ENCODE measurements at regions not wholly inside any gene's neighbourhood (a gene's known extent, or its start where the extent isn't known, plus 50 kb on each side); places are given as distances from the start of the nearest gene placed in this dataset.
"Not testable (repeated sequence)": the region's sequence is repeated elsewhere in the genome, so short reads cannot be mapped to it uniquely, and the experiment has no call there.

DNA sequence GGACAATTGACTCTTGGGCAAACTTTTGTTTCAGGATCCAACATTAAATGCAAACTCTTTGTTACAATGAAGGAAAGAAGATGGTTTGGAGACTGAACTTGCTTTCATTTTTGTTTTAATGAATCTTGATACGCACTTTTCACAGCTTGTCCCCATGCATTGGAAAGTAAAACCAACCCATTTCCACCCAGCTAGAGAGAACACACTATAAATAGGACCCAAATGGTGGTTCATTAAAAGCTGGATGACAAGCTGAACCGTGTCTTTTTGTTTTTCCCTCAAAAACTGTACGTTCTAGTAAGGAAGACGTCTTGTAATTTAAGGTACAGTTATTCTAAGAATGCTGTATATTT is 95.3 kb upstream of the EGFL6 start:
- DNase-seq: no peak

DNA sequence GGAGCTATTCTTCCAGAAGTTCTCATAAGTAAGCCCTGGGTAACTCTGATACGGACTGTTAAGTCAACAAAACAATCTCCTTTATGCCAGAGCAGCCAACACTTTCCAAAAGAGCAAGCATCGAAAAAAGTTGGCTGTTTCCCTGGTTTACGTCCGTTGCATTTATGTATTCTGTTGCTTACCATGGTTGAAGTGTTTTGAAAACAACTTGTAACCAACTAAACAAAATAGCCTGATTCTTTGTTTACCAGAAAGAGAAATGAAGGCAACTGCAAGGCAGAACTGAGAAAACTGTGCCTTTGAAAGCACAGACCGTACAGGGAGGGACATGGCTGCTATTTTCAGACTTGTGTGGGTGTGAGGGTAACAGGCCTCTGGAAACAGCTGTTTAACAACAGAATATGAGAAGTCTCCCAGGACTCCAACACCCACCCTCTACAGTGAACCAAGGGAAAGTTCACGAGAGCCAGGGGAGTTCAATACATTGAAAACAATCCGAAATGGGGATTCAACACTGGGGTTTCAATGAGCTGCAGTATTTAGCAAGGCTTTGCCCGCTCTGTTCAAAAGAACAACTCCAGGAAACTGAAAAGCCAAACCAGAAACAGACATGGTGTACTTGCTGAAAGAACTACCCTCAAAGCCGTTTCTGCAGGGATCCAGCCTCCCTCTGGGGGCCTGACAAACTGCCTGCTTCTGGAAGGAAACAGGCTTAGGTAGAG is 95.8 kb upstream of the EGFL6 start:
- DNase-seq: peak; percentile 25 to 28

DNA sequence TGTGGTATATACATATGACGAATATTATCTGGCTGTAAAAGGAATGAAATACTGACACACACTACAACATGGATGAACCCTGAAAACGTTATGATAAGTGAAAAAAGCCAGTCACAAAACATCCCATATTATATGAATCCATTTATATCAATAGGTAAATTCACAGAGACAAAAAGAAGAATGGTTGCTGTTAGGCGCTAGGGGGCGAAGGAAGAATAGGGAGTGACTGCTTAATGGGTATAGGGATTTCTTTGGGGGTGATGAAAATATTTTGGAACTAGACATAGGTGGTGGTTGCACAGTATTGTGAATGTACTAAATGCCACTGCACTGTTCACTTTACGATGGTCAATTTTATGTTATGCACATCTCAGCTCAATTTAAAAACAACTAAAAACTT is 96.4 kb upstream of the EGFL6 start:
- DNase-seq: no peak

DNA sequence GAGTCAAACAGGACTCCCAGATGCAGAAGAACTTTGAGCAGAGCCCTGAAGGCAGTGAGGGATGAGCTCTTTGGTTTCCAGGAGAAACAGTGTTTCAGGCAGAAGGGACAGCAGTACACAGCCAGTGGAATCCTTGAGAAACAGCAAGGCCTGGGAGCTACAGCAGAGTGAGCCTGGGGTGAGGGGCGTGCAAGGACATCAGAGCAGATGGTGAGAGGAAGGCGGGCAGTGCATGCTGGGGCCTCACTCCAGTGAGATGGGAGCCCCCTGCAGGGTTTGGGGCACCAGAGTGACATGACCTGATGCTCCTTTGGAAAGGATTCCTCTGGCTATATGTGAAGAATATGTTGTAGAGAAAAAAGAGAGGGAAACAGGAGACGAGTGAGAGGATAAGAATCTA is 98.1 kb upstream of the EGFL6 start:
- no peak for DNase-seq

DNA sequence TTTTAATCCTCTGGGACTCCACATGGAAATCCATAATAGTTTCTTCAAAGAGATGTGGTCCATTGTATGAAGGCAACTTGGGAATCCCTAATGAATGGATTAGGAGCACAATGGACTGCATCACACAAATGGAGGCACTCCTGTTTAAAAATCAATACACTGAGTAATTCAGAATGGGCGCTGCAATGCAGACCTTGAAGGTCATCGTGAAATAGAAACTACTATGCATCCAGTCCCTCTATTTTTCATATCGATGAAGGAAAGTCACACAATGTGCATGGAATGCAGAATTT is 98.8 kb upstream of the EGFL6 start:
- no peak for DNase-seq

DNA sequence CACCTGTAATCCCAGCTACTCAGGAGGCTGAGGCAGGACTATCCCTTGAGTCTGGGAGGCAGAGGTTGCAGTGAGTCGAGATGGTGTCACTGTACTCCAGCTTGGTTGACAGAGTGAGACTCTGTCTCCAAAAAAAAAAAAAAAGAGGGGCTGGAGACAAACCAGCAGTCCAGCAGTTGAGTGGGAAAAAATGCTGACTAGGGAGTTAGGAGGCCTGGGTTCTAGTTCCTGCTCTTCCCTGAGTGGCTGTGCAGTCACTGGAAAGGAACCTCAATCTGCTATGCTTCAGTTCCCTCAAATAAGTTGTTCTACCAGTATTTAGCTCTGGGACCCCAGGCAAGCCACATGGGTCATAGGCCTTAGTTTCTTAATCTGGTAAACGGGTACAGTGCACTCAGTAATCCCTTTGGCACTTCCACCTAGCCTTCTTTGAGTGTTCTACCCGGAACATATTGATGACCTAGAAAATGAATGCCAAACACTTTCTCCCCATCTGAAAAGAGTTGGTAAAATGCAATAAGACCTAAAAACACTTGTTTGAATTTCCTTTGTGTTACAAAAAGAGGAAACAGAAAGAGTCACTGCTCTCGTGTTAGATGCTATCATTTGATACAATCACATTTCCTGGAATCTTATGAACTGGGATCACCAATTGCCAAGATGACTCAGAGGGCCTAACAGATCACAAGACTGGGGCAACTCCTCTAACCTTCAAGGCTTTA is 99.3 kb upstream of the EGFL6 start:
- DNase-seq: no peak

DNA sequence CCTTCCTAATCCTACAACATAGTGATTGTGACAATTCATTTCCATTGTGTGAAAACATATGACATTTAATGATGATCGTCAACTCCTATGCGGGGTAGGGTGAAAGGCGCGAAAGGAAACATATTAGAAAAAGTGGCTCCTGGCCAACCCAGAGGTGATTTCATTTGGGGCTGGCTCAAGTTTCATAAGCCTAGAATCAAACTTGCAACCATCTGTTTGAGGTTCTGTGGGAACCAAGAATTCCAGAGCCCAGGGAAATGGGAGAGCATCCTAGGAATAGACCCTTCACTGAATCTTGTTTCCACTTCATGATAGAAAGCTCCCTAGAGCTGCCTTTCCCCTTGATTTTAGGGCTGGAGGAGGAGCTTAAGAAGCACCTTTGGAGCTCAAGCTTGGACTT is 101.3 kb upstream of the EGFL6 start:
- DNase-seq: no peak

DNA sequence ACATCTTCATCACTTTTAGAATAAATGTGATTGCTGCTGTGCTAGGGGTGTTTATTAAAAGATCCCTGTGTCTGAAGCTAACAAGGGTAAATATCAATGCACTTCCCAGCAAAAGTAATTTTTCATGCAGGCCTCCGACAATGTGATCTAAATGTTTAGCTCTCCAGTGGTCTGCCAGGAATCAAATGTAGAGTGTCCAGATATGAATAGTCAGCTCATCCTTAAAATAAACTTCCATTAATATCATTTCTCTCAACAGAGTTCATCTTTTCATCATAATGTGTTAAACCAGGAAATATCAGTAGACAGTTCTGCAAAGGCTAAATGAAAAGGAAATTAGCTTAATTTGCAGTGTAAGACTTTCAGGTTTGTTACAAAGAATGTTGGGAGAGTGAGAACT is 102.2 kb upstream of the EGFL6 start:
- DNase-seq: no peak

DNA sequence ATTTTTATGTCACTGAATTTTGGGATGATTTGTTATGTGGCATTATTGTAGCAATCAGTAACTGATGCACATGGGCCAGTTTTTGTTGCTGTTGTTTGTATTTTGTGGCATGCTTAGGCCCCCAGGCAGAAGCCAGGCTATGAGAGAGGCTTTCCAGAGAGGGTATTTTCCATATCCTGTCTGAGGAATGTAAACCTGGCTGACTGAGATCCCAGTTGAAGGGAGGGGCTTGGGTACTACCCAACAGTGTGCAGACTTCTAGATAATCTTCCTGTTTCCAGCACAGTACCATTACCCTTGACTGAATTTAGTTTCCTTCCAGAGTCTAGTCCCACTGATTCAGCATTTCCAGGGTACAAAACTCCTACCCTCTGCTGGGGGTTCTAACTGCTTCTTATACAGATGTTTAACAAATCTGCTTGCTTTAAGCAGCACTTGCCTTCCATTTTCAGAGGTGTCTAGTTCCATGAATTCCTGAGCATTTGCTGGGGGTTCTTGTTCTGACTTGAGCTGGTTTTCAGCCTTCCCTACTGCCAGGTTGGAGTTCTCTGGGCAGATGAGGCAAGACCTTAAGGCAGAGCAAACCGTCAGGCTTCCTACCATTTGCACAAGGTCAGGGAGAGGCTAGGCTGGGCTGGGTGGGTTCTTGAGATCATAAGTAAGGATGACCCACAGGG is 104.7 kb upstream of the EGFL6 start:
- no peak for DNase-seq

DNA sequence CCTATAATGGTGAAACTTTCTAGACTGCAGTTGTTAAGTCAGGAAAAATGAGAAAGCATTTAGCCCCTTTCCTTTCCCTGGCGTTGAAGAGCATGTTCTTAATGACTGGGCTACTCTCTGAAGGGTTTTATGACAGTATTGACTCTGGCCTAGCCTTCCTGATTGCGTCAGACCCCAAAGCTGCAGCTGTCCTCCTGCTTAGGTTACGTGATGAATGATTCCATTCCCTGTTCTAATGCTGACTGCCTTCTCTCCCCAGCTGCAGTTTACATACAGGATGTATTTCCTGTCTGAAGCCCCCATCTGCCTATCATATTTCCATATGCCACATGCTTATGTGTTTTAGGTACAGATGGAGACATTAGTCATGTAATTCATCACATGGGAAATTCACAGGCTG is 105.8 kb upstream of the EGFL6 start:
- DNase-seq: no peak

DNA sequence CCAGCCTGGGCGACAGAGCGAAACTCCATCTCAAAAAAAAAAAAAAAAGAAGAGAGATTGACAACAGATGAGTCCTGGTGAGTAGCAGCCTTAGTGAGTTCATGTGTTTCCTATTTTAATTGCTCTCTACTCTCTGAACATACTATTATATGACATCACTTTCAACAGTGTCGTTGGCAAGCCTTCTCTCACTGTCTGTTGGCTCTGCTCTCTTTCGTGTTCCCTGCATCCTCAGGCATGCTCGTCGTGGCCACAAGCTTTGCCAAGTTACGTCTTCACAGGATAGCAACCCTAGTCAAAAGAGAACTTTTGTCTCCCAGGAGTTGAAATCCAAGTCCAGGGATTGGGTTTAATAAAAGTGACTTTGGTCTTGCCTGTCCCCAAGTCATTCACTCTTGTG is 117.1 kb upstream of the EGFL6 start:
- no peak for DNase-seq

DNA sequence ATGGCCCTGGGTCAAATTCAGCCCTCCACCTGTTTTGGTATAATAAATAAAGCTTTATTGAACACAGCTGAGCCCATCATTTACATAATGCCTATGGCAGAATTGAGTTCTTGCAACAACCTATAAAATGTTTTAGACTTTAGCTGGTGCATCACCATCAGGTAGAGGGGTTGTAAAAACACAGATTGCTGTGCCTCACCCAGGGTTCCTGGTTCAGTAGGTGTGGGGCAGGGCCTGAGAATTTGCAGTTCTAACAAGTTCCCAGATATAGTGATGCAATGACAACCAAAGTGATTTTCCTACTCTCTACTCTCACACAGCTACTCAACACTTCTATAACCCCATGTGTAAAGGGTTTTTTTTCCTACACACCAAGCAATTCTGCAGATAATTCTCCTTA is 120.0 kb upstream of the EGFL6 start:
- no peak for DNase-seq

DNA sequence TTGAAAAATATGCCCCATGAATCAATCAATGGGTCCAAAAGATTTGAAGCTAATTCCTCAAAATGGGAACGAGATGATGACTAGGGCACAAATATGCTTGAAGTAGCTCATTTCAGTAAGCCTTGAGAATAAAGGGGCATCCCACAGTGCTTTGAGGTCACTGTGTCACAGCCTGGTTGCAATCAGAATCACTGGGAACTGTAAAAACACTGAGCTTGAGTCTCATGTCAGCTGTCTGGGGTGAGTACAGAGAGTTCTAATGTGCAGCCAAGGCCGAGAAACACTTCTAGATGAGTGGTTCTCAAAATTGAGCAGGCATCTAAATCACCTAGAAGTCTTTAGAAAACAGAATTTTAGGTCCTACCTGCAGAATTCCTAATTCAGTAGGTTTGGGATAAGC is 120.5 kb upstream of the EGFL6 start:
- DNase-seq: no peak

DNA sequence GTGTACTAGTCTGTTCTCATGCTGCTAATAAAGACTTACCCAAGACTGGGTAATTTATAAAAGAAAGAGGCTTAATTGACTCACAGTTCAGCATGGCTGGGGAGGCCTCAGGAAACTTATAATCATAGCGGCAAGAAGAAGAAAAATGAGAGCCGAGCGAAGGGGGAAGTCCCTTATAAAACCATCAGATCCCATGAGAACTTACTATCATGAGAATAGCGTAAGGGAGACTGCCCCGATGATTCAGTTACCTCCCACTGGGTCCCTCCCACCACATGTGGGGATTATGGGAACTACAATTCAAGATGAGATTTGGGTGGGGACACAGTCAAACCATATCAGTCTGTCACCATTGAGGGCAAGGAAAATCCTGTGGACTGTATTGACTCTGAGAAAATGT is 121.8 kb upstream of the ATXN3L start:
- not testable (repeated sequence) for DNase-seq

DNA sequence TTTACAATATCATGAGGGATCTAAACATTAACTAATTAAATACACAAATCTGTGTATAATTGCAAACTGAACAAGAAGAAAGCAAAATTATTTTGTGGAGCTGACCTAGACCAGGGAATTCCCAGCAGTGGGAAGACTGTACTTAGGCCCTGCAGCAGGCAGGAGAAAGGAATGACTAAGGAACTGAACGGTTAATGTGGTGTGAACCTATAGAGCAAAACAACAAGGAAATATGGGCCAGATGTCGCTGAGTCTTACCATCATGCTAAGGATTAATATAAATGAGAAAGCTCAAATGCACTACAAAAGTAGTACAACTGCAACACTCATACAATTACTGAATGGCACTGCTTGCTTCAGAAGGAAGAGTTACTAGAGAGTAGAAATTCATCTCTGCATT is 120.3 kb upstream of the ATXN3L start:
- no peak for DNase-seq

DNA sequence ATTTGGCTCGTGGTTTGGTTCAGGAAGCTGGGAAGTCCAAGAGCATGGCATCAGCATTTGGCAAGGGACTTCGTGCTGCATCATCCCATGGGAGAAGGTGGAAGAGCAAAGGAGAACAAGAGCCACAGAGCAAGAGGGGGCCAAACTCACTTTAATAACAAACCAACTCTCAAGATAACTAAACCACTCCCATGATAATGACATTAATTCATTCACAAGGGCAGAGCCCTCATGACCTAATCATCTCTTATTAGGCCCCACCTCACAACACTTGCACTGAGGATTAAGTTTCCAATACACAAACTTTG is 113.4 kb upstream of the ATXN3L start:
- DNase-seq: no peak

DNA sequence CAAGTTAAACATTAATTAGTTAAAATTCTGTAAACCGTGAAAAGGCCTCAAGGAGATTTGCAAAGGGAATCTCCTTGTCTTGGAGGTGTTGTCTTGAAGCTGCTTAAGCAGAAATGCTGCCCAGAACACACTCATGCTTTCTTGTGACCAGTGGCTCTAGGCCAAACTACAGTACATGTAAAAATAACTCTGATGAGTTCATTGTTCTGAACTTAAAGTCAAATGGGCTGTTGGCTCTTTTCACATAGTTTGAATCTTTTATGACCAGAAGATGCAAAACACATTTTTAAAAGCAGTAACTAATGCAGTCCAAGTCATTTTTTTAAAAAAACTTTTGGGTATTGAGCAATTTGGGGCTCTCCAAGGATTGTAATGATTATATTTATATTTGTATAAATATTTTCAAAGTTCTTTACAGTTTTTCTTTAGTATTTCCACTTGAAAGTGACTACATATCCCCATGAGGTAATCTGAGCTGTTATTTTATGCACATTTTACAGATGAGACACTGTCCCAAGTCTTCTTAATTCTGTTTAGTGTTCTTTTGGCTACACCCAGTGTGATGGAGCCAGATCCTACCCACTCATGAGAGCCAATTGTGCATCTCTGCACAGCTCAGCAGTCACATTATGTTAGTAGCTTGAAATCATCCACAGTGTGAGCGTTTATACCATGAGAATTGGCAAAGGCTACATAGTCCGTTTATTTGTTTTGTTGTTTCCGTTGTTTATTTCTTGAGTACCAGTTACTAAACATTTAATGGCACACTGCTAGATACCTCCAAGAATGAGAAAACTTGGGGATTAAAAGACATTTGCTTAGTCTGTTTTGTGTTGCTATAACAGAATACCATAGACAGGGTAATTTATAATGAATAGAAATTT is 112.8 kb upstream of the ATXN3L start:
- DNase-seq: no peak

DNA sequence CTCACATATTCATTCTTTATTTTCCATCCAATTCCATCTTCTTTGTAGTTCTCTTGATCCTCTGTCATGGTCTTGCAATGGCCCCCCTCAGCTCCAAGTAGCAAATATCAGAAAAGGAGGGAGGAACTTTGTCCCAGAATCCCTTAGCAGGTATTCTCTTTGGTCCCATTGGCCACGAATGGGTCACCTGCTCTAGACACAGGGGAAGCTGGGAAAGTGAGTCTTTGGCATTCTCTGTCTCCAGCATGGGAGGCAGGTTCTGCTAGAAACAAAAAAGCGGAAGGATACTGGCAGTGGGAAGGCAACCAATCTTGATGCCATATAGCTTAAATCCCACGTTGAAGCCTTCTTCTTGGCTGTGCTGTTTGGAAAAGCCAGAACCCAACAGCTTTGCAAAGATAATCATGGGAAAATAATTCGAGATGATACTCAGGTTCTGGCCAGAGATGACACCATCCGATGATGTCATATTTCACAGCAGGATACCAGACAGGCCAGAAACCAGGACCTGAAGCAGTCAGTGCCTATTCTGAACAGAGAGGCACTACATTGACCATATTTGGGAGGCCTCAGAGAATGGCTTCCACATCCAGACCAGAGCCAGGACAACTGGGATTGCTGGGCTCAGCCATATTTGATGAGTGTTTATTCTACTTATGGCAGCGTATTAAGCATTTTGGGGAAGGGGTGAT is 110.4 kb upstream of the ATXN3L start:
- no peak for DNase-seq

DNA sequence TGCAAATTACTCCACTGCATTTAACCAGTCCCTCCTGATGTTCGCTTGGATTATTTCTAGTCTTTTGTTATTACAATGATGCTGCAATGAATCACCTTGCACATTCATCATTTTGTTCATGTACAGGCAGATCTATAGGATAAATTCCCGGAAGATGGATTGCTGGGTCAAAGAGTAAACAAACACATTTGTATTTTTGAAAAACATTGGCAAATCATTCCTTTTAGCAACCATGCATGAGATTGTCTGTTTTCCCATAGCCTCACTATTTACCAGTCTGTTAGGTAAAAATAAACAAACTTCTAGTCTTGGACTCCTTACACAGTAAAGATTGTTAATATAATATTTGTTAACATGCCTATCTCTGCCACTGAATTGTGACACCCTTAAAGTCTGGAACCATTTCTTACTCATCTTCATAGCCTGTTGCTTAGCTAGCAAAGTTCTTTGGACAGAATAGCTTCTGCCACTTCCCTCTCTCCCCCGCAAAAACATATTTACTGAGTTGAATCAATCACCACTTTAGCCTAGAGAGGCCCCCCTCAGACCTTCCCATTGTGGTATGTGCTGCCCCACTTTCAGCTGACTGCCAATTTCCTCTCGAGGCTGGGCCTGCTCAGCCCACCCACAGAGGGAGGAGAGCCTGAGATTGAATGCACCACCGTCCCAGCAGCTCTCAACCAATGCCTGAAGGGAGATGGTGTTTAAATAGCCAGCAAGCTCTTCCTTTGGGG is 108.4 kb upstream of the ATXN3L start:
- DNase-seq: peak; percentile 27 to 32

DNA sequence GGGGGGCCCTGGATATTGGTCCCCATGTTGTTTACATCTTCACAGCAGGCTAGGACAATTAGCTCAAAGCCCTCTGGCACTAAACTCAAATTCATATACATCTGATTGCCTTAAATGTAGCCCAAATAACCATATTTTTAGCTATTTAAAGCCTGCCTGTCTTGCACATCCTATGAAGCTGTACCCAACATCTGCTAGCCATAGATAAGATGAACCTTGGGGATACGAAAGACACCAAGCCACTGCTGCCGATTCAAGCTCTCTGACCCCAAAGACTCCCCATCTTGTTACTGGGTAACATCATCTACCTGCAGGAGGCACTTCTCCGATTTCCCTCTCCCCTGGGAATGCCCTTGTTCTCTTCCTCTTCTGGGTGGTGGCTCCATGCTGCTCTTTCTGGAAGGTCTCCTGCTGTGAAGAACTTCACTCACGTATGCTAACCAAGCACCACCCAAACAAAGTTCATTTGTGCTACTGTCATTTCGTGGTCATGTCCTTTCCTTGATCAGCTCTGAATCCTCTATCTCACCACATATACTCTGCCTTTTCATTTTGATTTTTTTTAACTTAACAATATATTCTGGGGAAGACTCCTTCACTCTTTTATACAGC is 107.7 kb upstream of the ATXN3L start:
- DNase-seq: no peak

DNA sequence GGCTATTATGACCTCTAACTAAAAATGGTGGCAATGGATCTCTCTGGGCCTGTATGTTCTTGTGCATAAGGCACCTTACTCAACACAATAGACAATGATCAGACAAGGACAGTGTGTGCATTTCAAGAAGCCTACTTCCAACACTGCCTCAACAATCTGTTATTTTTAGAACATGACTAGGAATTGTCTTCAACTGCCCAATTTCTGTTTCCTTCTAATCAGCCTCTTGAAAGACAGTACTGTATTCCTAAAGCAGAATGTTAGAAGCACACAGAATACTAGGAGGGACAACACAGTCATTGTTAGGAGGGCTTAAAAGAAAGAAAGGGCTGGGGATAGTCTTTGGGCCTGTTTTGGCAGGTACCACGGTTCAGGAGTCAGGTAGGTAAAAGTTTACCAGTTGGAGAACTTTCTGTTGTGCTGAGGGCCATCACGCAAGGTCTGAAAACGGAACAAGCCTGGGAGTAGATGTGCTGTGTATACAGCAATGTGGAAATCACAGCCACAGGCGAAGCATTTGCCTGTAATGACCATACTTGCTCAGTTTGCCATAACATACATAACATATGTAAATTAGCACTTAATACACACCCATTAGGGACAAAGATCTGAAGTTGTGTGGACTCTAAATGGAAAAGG is 100.8 kb upstream of the ATXN3L start:
- DNase-seq: no peak

Data from activated T-cell treated with anti-CD3 and anti-CD28 coated beads, Interleukin-2, amount 50 U/mL, for 48 hours (primary cell).